HG03521 (cell line): ENCODE measurements at regions not wholly inside any gene's neighbourhood (a gene's known extent, or its start where the extent isn't known, plus 50 kb on each side); places are given as distances from the start of the nearest gene placed in this dataset.
A peak's percentile ranks its signal among the peaks of the same experiment; 100 is the strongest.

Experiments used
- ATAC-seq: cut with Tn5 transposase; IDR thresholded peaks from one replicate; pipeline ENCODE4 v1.9.1; 2021; ENCODE audit warnings: mild to moderate bottlenecking, moderate library complexity; ENCODE audit not compliant: unreplicated experiment

DNA sequence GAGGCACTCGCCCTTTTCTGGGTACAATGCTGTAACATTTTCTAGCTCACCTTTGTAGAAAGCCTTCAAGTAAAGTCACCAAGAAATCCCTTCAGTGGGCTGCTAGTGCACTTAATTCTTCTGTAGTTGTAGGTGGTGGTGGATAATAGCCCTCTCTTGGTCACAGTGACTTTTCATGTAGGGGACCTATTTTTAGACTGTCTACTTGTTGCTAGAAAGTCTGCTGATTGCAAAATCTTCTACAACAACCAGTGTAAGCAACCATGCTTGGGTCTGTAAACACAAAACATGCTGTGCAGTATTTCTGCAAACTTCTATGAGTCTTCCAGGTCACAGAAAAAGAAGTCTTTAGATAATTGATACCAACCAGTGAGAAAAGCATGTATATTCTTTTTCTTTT, 55.6 kb downstream of the PBDC1 start:
- no peak for ATAC-seq

- ATAC-seq = no peak
These were observed 76.0 kb downstream of the PBDC1 start for GRCh38 chrX:76248901-76249300.

- ATAC-seq = peak; percentile 82
These were observed 80.6 kb downstream of the PBDC1 start for GRCh38 chrX:76253432-76253831.

GRCh38 chrX:76279007-76279406, 106.1 kb downstream of the PBDC1 start:
- no peak for ATAC-seq
